Renal pelvis (tissue), 1 donor: ENCODE measurements at regions not wholly inside any gene's neighbourhood (a gene's known extent, or its start where the extent isn't known, plus 50 kb on each side); places are given as distances from the start of the nearest gene placed in this dataset.

Experiments used
- DNase-seq: peaks from one replicate; pipeline ENCODE4 v3.0.0-alpha.2; 2013

DNA sequence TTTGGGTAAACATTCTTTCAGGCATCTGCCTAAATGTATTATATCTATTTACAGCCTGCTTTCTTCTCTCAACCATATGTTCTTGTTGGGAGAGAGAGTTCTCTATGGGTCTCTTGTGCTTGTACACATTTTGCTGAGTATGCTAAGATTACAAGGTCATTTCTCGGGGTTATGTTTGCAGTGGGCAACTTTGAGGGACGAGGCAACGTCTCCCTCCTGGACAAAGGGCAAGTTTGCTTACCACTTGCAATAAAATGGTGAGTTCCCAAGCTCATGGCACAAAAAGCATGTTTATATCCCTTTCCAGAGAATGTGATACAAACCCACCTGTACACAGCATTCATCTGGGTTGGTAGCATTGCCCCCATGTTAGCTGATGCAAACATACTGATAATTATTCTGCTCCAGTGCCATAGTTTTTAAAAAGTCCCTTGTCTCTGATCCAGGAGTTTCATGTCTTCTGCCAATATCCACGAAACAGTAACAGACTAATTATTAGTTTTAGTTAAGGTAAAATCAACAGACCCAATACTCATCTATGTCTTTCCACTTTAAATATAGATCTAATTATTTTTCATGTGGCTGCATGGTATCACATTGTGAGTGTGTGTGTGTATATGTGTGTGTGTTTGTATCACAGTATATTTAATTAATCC is 84.2 kb upstream of the MAPK4 start:
- DNase-seq = no peak

GRCh38 chr18:50492097-50492496 is 67.8 kb upstream of the MAPK4 start:
- DNase-seq = no peak

DNA sequence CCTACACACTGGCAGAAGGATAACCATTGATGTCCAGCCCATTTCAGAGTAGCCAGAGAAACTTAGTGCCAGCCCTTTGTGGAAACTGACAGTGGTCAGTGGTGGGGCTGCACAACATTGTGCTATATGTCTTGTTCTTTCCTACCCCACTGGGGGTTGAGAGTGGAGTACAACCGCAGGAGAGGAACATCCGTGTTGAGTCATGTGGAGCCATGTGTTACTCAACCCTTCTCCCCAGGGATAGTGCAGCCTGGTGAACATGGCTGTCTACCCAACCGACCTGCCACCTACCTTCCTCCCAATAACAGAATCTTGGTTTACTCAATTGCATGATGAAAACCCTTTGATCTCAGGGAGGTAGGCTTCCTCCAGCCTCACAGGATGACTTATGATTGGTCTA is 65.3 kb upstream of the MAPK4 start:
- no peak for DNase-seq

GRCh38 chr18:50506362-50506761 is 53.5 kb upstream of the MAPK4 start:
- no peak for DNase-seq

- DNase-seq = peak; percentile 61
These were observed 52.7 kb upstream of the MAPK4 start for GRCh38 chr18:50507120-50507590.

DNA sequence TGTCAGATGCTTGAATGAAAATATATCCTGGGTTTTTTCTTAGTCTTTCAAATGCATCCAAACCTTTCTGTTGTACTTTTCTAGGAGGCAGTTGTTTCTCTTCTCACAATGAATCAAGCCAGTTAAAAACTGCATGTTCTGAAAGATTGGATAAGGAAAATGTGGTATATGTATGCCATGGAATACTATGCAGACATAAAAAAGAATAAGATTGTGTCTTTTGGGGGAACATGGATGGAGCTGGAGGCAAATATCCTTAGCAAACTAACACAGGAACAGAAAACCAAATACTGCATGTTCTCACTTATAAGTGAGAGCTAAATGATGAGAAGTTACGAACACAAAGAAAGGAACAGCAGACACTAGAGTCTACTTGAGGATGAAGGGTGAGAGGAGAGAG is 51.7 kb upstream of the MAPK4 start:
- DNase-seq = no peak

DNA sequence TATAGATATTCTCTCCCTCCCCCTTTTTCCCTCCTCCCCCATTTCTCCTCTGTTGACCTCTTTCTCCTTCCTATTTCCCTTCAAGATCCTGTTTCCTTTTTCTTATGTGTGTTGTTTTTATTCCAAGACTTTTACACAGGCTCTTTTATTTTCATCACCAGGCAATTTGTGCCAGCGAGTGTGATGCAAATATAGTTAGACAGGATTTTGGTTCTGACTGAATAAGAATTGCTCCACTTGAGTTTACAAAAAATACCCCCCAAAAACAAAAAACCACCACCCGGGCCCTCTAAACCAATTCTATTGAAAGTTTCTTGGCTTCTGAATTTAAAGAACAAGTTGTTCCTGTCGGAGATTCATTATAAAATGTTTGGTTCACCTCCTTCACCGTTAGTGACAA is 50.9 kb upstream of the MAPK4 start:
- DNase-seq = no peak
